Liver (tissue), 3 donors: ENCODE measurements at regions not wholly inside any gene's neighbourhood (a gene's known extent, or its start where the extent isn't known, plus 50 kb on each side); places are given as distances from the start of the nearest gene placed in this dataset.

Experiments
- CTCF ChIP-seq: fragments of 150-350 bp; IDR thresholded peaks from 2 replicates; pipeline ENCODE4 v1.5.1; 2017; ENCODE audit warnings: improper control_type of control experiment, low read depth, low read length; ENCODE audit not compliant: missing input control
- RAD21 ChIP-seq, 2 donors: IDR thresholded peaks; 2 replicates each; pipeline ENCODE4 v1.6.1; 2016; ENCODE audit warnings: antibody characterized with exemption in 2 of 2, mild to moderate bottlenecking in 2 of 2
- TAF1 ChIP-seq: conservative IDR thresholded peaks from 2 replicates; pipeline ENCODE4 v1.6.1; 2016; ENCODE audit warnings: antibody characterized with exemption, mild to moderate bottlenecking
- YY1 ChIP-seq: IDR thresholded peaks from 2 replicates; pipeline ENCODE4 v1.6.1; 2016; ENCODE audit warnings: antibody characterized with exemption, mild to moderate bottlenecking
- ZBTB33 ChIP-seq: IDR thresholded peaks from 2 replicates; pipeline ENCODE4 v1.6.1; 2016; ENCODE audit warnings: antibody characterized with exemption
- donor health status: healthy.
- donor health status: healthy.

GRCh38 chr6:129773304-129773703 is 63.3 kb upstream of the ARHGAP18 start:
- TF ChIP-seq CTCF: no peak
- no peak for TF ChIP-seq YY1
- TF ChIP-seq TAF1: no peak
- no peak for TF ChIP-seq RAD21 (IDR thresholded peaks at IDR 0.05)
- no peak for TF ChIP-seq ZBTB33
